ENCODE measurements at regions not wholly inside any gene's neighbourhood (a gene's known extent, or its start where the extent isn't known, plus 50 kb on each side); places are given as distances from the start of the nearest gene placed in this dataset.

DNA sequence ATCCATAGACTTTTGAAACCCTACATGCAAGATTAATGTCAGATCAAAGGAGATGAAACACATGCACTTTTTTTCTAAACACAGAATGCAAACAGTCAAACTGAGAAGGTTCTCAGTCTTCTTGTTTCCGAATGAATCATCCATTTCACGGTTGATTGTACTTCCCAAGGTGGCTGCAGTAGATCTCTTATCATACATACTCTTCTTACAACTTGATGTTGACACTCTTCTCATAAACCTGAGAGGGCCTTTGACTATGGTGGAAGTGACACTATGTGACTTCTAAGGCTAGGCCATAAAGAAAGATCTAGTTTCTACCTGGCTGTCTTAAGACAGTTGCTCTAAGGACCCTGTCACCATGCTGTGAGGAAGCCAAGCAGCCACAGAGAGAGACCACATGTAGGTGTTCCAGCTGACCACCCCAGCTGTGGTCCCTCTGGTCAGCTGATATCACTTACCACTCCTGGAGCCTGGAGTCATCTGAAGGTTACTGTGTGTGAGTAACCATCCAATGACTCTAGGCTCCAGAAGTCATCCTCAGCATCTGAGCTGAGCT, 67.2 kb upstream of the HMGA2 start:
- TF ChIP-seq, protein P1, sequence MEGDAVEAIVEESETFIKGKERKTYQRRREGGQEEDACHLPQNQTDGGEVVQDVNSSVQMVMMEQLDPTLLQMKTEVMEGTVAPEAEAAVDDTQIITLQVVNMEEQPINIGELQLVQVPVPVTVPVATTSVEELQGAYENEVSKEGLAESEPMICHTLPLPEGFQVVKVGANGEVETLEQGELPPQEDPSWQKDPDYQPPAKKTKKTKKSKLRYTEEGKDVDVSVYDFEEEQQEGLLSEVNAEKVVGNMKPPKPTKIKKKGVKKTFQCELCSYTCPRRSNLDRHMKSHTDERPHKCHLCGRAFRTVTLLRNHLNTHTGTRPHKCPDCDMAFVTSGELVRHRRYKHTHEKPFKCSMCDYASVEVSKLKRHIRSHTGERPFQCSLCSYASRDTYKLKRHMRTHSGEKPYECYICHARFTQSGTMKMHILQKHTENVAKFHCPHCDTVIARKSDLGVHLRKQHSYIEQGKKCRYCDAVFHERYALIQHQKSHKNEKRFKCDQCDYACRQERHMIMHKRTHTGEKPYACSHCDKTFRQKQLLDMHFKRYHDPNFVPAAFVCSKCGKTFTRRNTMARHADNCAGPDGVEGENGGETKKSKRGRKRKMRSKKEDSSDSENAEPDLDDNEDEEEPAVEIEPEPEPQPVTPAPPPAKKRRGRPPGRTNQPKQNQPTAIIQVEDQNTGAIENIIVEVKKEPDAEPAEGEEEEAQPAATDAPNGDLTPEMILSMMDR (IDR thresholded peaks at IDR 0.05; ENCODE audit: insufficient read depth, low read length), result no peak
- TF ChIP-seq POLR2AphosphoS5 (IDR thresholded peaks at IDR 0.05; ENCODE audit: low read depth), result no peak

All from HL-60 (cell line).